GM12873 (cell line): ENCODE measurements at regions not wholly inside any gene's neighbourhood (a gene's known extent, or its start where the extent isn't known, plus 50 kb on each side); places are given as distances from the start of the nearest gene placed in this dataset.

ENCODE experiments used
- CTCF ChIP-seq: IDR thresholded peaks from 2 replicates; pipeline ENCODE4 v1.5.1; 2012; ENCODE audit warnings: low read depth, mild to moderate bottlenecking, moderate library complexity, low read length, control low read depth; ENCODE audit not compliant: insufficient read depth; ENCODE audit errors: missing control alignments

GRCh38 chr2:5937851-5938565 is 245.8 kb downstream of the SOX11 start:
- TF ChIP-seq CTCF, result no peak

GRCh38 chr2:5938566-5938896 is 246.3 kb downstream of the SOX11 start:
- TF ChIP-seq CTCF, result no peak

- TF ChIP-seq CTCF, result no peak
These were observed 247.4 kb downstream of the SOX11 start for GRCh38 chr2:5939553-5939952.

GRCh38 chr2:5940596-5941535 is 248.7 kb downstream of the SOX11 start:
- TF ChIP-seq CTCF, result no peak

- no peak for TF ChIP-seq CTCF
These were observed 250.0 kb downstream of the SOX11 start for GRCh38 chr2:5942204-5942603.

GRCh38 chr2:5945742-5946141 is 253.6 kb downstream of the SOX11 start:
- TF ChIP-seq CTCF, result no peak

GRCh38 chr2:5946225-5947115 is 254.3 kb downstream of the SOX11 start:
- no peak for TF ChIP-seq CTCF
